ENCODE measurements at regions not wholly inside any gene's neighbourhood (a gene's known extent, or its start where the extent isn't known, plus 50 kb on each side); places are given as distances from the start of the nearest gene placed in this dataset.

DNA sequence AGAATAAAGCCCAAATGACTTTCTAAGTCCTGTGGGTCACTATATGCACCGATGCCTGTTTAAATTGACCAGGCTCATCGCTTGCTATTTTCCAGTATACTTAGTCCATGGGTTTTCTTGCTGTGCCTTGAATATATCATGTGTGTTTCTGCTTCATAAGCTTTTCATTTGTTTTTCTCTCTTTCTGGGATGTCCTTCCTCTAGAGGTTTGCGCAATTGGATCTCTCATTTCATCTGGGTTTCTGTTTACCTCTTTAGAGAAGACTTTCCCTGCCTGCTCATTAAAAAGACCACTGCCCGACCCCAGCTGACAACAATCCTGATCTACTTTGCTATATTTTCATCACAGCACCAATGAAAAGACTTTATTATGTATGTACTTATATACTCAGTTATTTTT, 150.9 kb upstream of the CYRIA start:
- Histone ChIP-seq H2AFZ (ENCODE audit: control insufficient read depth, low read depth, low read length) (no peak overlapping the region), H3K4me2 (ENCODE audit: control insufficient read depth, insufficient read depth) (no peak overlapping the region), H4K20me1 (ENCODE audit: control insufficient read depth, insufficient read depth) (no peaks in the 10 kb centered on the region), H3K9ac (ENCODE audit: control insufficient read depth, insufficient read depth, low read length) (no peak overlapping the region), H3K79me2 (ENCODE audit: control insufficient read depth, insufficient read depth, low read length) (no peaks in the 10 kb centered on the region), H3K4me3 (no peak overlapping the region), H3K27me3 (replicated peaks in 1 of 2; ENCODE audit: control insufficient read depth in 2 of 2, insufficient read depth in 2 of 2, low read length in 1 of 2) (no peaks in the 10 kb centered on the region), H3K36me3 (ENCODE audit: control insufficient read depth in 2 of 2, insufficient read depth in 2 of 2, low read length in 1 of 2) (no peaks in the 10 kb centered on the region), H3K9me3 (replicated peaks; ENCODE audit: control insufficient read depth, insufficient read depth, low read length) (no peaks in the 10 kb centered on the region), H3K4me1 (ENCODE audit: control insufficient read depth, insufficient read depth, low read length) (no peaks in the 10 kb centered on the region), H3K27ac (ENCODE audit: control insufficient read depth, insufficient read depth) (no peak overlapping the region)
- no peak for TF ChIP-seq RAD51 (IDR thresholded peaks at IDR 0.05)
- TF ChIP-seq KDM1A (IDR thresholded peaks at IDR 0.05; ENCODE audit: borderline replicate concordance), result no peak
- no peak for TF ChIP-seq RAD21 (IDR thresholded peaks at IDR 0.05; ENCODE audit: insufficient read depth, low read depth, low read length)
- TF ChIP-seq, protein P1, sequence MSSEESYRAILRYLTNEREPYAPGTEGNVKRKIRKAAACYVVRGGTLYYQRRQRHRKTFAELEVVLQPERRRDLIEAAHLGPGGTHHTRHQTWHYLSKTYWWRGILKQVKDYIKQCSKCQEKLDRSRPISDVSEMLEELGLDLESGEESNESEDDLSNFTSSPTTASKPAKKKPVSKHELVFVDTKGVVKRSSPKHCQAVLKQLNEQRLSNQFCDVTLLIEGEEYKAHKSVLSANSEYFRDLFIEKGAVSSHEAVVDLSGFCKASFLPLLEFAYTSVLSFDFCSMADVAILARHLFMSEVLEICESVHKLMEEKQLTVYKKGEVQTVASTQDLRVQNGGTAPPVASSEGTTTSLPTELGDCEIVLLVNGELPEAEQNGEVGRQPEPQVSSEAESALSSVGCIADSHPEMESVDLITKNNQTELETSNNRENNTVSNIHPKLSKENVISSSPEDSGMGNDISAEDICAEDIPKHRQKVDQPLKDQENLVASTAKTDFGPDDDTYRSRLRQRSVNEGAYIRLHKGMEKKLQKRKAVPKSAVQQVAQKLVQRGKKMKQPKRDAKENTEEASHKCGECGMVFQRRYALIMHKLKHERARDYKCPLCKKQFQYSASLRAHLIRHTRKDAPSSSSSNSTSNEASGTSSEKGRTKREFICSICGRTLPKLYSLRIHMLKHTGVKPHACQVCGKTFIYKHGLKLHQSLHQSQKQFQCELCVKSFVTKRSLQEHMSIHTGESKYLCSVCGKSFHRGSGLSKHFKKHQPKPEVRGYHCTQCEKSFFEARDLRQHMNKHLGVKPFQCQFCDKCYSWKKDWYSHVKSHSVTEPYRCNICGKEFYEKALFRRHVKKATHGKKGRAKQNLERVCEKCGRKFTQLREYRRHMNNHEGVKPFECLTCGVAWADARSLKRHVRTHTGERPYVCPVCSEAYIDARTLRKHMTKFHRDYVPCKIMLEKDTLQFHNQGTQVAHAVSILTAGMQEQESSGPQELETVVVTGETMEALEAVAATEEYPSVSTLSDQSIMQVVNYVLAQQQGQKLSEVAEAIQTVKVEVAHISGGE (CRISPR knock-in tag; IDR thresholded peaks at IDR 0.05), result no peak
- no peak for TF ChIP-seq NR2F1 (conservative IDR thresholded peaks at IDR 0.05)
- no peak for TF ChIP-seq BRCA1 (IDR thresholded peaks at IDR 0.05; ENCODE audit: low read depth, low read length)
- WGBS (ENCODE audit: insufficient coverage, insufficient replicate concordance, low lambda C conversion rate, missing lambda C conversion rate), result 42% methylated on average over 4 of the region's 4 CpGs
- in situ Hi-C loops (cut with MboI), result no loop called here
- CTCF ChIA-PET, result no interaction called here
- DNase-seq (ENCODE audit: low read depth, low spot score) (no peak), FAIRE-seq (no peak), ATAC-seq (no peak)
- intact Hi-C loops (cut with micrococcal nuclease; ENCODE audit: unreplicated experiment), result no loop called here
- POLR2A ChIA-PET, result no interaction called here
- RAD21 ChIA-PET (ENCODE audit: unreplicated experiment), result no interaction called here
- no TSS peak for BruUV-seq (replicated peaks)
- SMC1A ChIA-PET (ENCODE audit: uncharacterized antibody, unreplicated experiment), result no interaction called here

DNA sequence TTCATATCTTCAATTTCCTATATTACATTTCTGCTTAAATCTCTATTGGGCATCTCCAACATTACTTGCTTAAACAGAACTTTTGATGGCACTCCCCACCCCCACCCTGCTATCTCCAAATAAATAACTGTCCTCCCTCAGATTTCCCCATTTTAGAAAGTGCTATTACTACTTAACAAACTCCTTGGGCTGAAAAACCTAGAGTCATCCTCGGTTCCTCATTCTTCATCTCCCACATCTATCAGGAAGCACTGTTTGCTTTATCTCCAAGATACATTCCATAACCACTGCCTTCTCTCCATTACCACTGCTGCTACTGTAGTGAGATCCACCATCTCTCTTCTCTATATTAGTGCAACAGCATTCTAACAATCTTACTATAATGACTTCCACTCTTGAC, 150.4 kb upstream of the CYRIA start:
- H3K9me3 ChIP-seq (replicated peaks; ENCODE audit: control insufficient read depth, insufficient read depth, low read length), result no peaks in the 10 kb centered on the region
- no peak for ATAC-seq
- 0% methylated on average over 1 of the region's 1 CpG for WGBS (ENCODE audit: insufficient coverage, insufficient replicate concordance, low lambda C conversion rate, missing lambda C conversion rate)
- no peak for TF ChIP-seq KLF5 (IDR thresholded peaks at IDR 0.05; ENCODE audit: partially characterized antibody)
- no peak for TF ChIP-seq YY1 (IDR thresholded peaks at IDR 0.05; ENCODE audit: low read depth, low read length)
- TF ChIP-seq MEF2A (IDR thresholded peaks at IDR 0.05; ENCODE audit: insufficient read depth, low read depth, low read length), result no peak
- TF ChIP-seq REST (IDR thresholded peaks at IDR 0.05; ENCODE audit: low read depth, low read length), result no peak
- no peak for TF ChIP-seq BMI1 (IDR thresholded peaks at IDR 0.05; ENCODE audit: borderline replicate concordance)
- no peak for TF ChIP-seq STAT1 (conservative IDR thresholded peaks at IDR 0.05)
- TF ChIP-seq SIX5 (IDR thresholded peaks at IDR 0.05; ENCODE audit: low read depth, low read length, severe bottlenecking), result no peak
- no peak for TF ChIP-seq DPF2 (IDR thresholded peaks at IDR 0.05)

More for the DNA sequence above, 150.4 kb upstream of the CYRIA start:
- Histone ChIP-seq H3K9ac (ENCODE audit: control insufficient read depth, insufficient read depth, low read length) (no peak overlapping the region), H3K36me3 (ENCODE audit: control insufficient read depth in 2 of 2, insufficient read depth in 2 of 2, low read length in 1 of 2) (no peaks in the 10 kb centered on the region), H3K4me2 (ENCODE audit: control insufficient read depth, insufficient read depth) (no peak overlapping the region), H3K27ac (ENCODE audit: control insufficient read depth, insufficient read depth) (no peak overlapping the region), H3K79me2 (ENCODE audit: control insufficient read depth, insufficient read depth, low read length) (no peaks in the 10 kb centered on the region), H3K27me3 (replicated peaks in 1 of 2; ENCODE audit: control insufficient read depth in 2 of 2, insufficient read depth in 2 of 2, low read length in 1 of 2) (no peaks in the 10 kb centered on the region), H3K4me3 (no peak overlapping the region), H4K20me1 (ENCODE audit: control insufficient read depth, insufficient read depth) (no peaks in the 10 kb centered on the region), H2AFZ (ENCODE audit: control insufficient read depth, low read depth, low read length) (no peak overlapping the region), H3K4me1 (ENCODE audit: control insufficient read depth, insufficient read depth, low read length) (no peaks in the 10 kb centered on the region)
- ChIA-PET RAD21 (ENCODE audit: unreplicated experiment) (no interaction called here), SMC1A (ENCODE audit: uncharacterized antibody, unreplicated experiment) (no interaction called here), POLR2A (no interaction called here), CTCF (no interaction called here)
- intact Hi-C loops (cut with micrococcal nuclease; ENCODE audit: unreplicated experiment) (no loop called here), in situ Hi-C loops (cut with MboI) (no loop called here)
- DNase-seq (ENCODE audit: low read depth, low spot score) (no peak), FAIRE-seq (no peak)
- no TSS peak for BruUV-seq (replicated peaks)
